Activated T-cell treated with anti-CD3 and anti-CD28 coated beads, Interleukin-2, amount 50 U/mL, for 1 hour (primary cell): ENCODE measurements at regions not wholly inside any gene's neighbourhood (a gene's known extent, or its start where the extent isn't known, plus 50 kb on each side); places are given as distances from the start of the nearest gene placed in this dataset.
"Not testable (repeated sequence)": the region's sequence is repeated elsewhere in the genome, so short reads cannot be mapped to it uniquely, and the experiment has no call there.

Experiments used
- DNase-seq: peaks from one replicate; pipeline ENCODE4 v3.0.0-alpha.2; 2020

- no peak for DNase-seq
These were observed 272.8 kb upstream of the ZNF32 start for GRCh38 chr10:43921478-43921877.

- not testable (repeated sequence) for DNase-seq
These were observed 271.6 kb upstream of the ZNF32 start for GRCh38 chr10:43920236-43920758.

GRCh38 chr10:43913676-43914235 lies 265.1 kb upstream of the ZNF32 start:
- no peak for DNase-seq

- no peak for DNase-seq
These were observed 263.8 kb upstream of the ZNF32 start for GRCh38 chr10:43912469-43912868.

- no peak for DNase-seq
These were observed 257.8 kb upstream of the ZNF32 start for GRCh38 chr10:43906490-43906889.

- DNase-seq, result no peak
These were observed 257.0 kb upstream of the ZNF32 start for GRCh38 chr10:43905512-43906236.

- no peak for DNase-seq
These were observed 256.2 kb upstream of the ZNF32 start for GRCh38 chr10:43904844-43905243.

- DNase-seq, result no peak
These were observed 255.6 kb upstream of the ZNF32 start for GRCh38 chr10:43904301-43904700.

GRCh38 chr10:43903451-43903850 lies 254.8 kb upstream of the ZNF32 start:
- no peak for DNase-seq

GRCh38 chr10:43902842-43903241 lies 254.2 kb upstream of the ZNF32 start:
- DNase-seq, result no peak

- no peak for DNase-seq
These were observed 253.2 kb upstream of the ZNF32 start for GRCh38 chr10:43901744-43902504.

- no peak for DNase-seq
These were observed 252.6 kb upstream of the ZNF32 start for GRCh38 chr10:43901302-43901701.

GRCh38 chr10:43900571-43900970 lies 251.9 kb upstream of the ZNF32 start:
- DNase-seq, result no peak

GRCh38 chr10:43899224-43899959 lies 250.7 kb upstream of the ZNF32 start:
- DNase-seq, result no peak

GRCh38 chr10:43898592-43898991 lies 249.9 kb upstream of the ZNF32 start:
- no peak for DNase-seq

- DNase-seq, result no peak
These were observed 249.2 kb upstream of the ZNF32 start for GRCh38 chr10:43897765-43898419.

GRCh38 chr10:43892062-43892770 lies 243.5 kb upstream of the ZNF32 start:
- DNase-seq, result no peak

GRCh38 chr10:43891241-43891640 lies 242.6 kb upstream of the ZNF32 start:
- no peak for DNase-seq

- DNase-seq, result no peak
These were observed 241.4 kb upstream of the ZNF32 start for GRCh38 chr10:43890124-43890523.

- DNase-seq, result no peak
These were observed 239.9 kb upstream of the ZNF32 start for GRCh38 chr10:43888586-43888985.

GRCh38 chr10:43885842-43886241 lies 237.2 kb upstream of the ZNF32 start:
- DNase-seq, result no peak

- no peak for DNase-seq
These were observed 236.6 kb upstream of the ZNF32 start for GRCh38 chr10:43885252-43885651.
